Calu3 (cell line): ENCODE measurements at regions not wholly inside any gene's neighbourhood (a gene's known extent, or its start where the extent isn't known, plus 50 kb on each side); places are given as distances from the start of the nearest gene placed in this dataset.
"Not testable (repeated sequence)": the region's sequence is repeated elsewhere in the genome, so short reads cannot be mapped to it uniquely, and the experiment has no call there.

Source experiments
- BruUV-seq: library from RNA; stranded (reverse); fragments of 400-500 nt; replicated peaks from 2 replicates; lab custom pipeline; 2021; lab: Mats Ljungman, UMichigan
- CTCF ChIA-PET: fragments of 300-600 bp; sonication (Branson Sonifier 250); formaldehyde crosslinking; loops from one replicate; lab custom pipeline; 2022; ENCODE audit warnings: antibody characterized with exemption; lab: Charles Lee
- DNase-seq: peaks from one replicate; pipeline ENCODE4 v3.0.0; 2022
- H3K27ac Mint-ChIP-seq: one replicate; pipeline ENCODE4 v1.8.0; 2022; ENCODE audit warnings: mixed read lengths; ENCODE audit not compliant: unreplicated experiment
- H3K27me3 Mint-ChIP-seq: one replicate; pipeline ENCODE4 v1.8.0; 2022; ENCODE audit warnings: mixed read lengths; ENCODE audit not compliant: unreplicated experiment
- H3K36me3 Mint-ChIP-seq: one replicate; pipeline ENCODE4 v1.8.0; 2022; ENCODE audit warnings: mild to moderate bottlenecking, moderate library complexity, mixed read lengths; ENCODE audit not compliant: insufficient read depth, unreplicated experiment
- H3K4me1 Mint-ChIP-seq: one replicate; pipeline ENCODE4 v1.8.0; 2022; ENCODE audit warnings: mild to moderate bottlenecking, low read depth, mixed read lengths; ENCODE audit not compliant: unreplicated experiment
- H3K4me3 Mint-ChIP-seq: one replicate; pipeline ENCODE4 v1.8.0; 2022; ENCODE audit warnings: mild to moderate bottlenecking, low read depth, moderate library complexity, mixed read lengths; ENCODE audit not compliant: unreplicated experiment
- H3K9me3 Mint-ChIP-seq: one replicate; pipeline ENCODE4 v1.8.0; 2022; ENCODE audit warnings: low read depth, mixed read lengths; ENCODE audit not compliant: unreplicated experiment
- CTCF ChIP-seq: fragments of 200-600 bp; IDR thresholded peaks from one replicate; pipeline ENCODE4 v1.8.0; 2022; ENCODE audit warnings: antibody characterized with exemption; ENCODE audit not compliant: unreplicated experiment
- intact Hi-C: fragments of 100-400 bp; cut with micrococcal nuclease; formaldehyde crosslinking; loops from one replicate; pipeline ENCODE4 v1.10.0; 2022; ENCODE audit not compliant: unreplicated experiment

GRCh38 chr22:49686495-49687219 lies 141.0 kb downstream of the BRD1 start:
- Mint-ChIP-seq H3K27ac (no peak overlapping the region), H3K9me3 (peaks cover 4% of the 10 kb centered on the region), H3K27me3 (peaks cover 96% of the 10 kb centered on the region), H3K4me3 (no peak overlapping the region), H3K36me3 (no peaks in the 10 kb centered on the region), H3K4me1 (no peaks in the 10 kb centered on the region)
- CTCF ChIA-PET, result interaction anchor here (0.6 kb wide), 1 partner anchor 19 kb away, joined by 3 read pairs; no protein-coding TSS in a partner anchor
- intact Hi-C loops, result no loop called here
- no peak for DNase-seq
- no TSS peak for BruUV-seq
- no peak for TF ChIP-seq CTCF

GRCh38 chr22:49685686-49686085 lies 142.0 kb downstream of the BRD1 start:
- Mint-ChIP-seq H3K36me3 (no peaks in the 10 kb centered on the region), H3K9me3 (no peaks in the 10 kb centered on the region), H3K4me1 (no peaks in the 10 kb centered on the region), H3K4me3 (no peak overlapping the region), H3K27me3 (peaks cover 89% of the 10 kb centered on the region), H3K27ac (no peak overlapping the region)
- no peak for DNase-seq
- no TSS peak for BruUV-seq
- no peak for TF ChIP-seq CTCF
- CTCF ChIA-PET, result interaction anchor here (0.5 kb wide), 1 partner anchor 32 kb away, joined by 4 read pairs; no protein-coding TSS in a partner anchor
- intact Hi-C loops, result no loop called here

- BruUV-seq, result no TSS peak
- CTCF ChIA-PET, result no interaction called here
Measured at GRCh38 chr22:49685116-49685515, 142.6 kb downstream of the BRD1 start.

GRCh38 chr22:49683032-49683431 lies 144.6 kb downstream of the BRD1 start:
- no peak overlapping the region for H3K27ac Mint-ChIP-seq
- no peaks in the 10 kb centered on the region for H3K9me3 Mint-ChIP-seq
- BruUV-seq, result no TSS peak
- H3K27me3 Mint-ChIP-seq, result peaks cover 89% of the 10 kb centered on the region
- intact Hi-C loops, result no loop called here
- CTCF ChIA-PET, result no interaction called here
- H3K4me3 Mint-ChIP-seq, result no peak overlapping the region
- TF ChIP-seq CTCF, result no peak
- H3K36me3 Mint-ChIP-seq, result no peaks in the 10 kb centered on the region
- DNase-seq, result no peak
- H3K4me1 Mint-ChIP-seq, result no peaks in the 10 kb centered on the region

More at GRCh38 chr22:49685116-49685515, 142.6 kb downstream of the BRD1 start:
- H3K27me3 Mint-ChIP-seq, result peaks cover 89% of the 10 kb centered on the region
- no peak overlapping the region for H3K4me3 Mint-ChIP-seq
- no peaks in the 10 kb centered on the region for H3K36me3 Mint-ChIP-seq
- no peak for TF ChIP-seq CTCF
- no peaks in the 10 kb centered on the region for H3K4me1 Mint-ChIP-seq
- no peak for DNase-seq
- H3K27ac Mint-ChIP-seq, result no peak overlapping the region
- no peaks in the 10 kb centered on the region for H3K9me3 Mint-ChIP-seq
- intact Hi-C loops, result no loop called here

GRCh38 chr22:49680819-49681218 lies 146.9 kb downstream of the BRD1 start:
- BruUV-seq, result not testable (repeated sequence)

More at GRCh38 chr22:49680819-49681218, 146.9 kb downstream of the BRD1 start:
- intact Hi-C loops, DNase-seq, H3K4me1 Mint-ChIP-seq, H3K4me3 Mint-ChIP-seq, H3K36me3 Mint-ChIP-seq, H3K27ac Mint-ChIP-seq, CTCF ChIA-PET, H3K9me3 Mint-ChIP-seq: not testable (repeated sequence)
- peaks cover 89% of the 10 kb centered on the region for H3K27me3 Mint-ChIP-seq
